IMR-90 (cell line): ENCODE measurements at regions not wholly inside any gene's neighbourhood (a gene's known extent, or its start where the extent isn't known, plus 50 kb on each side); places are given as distances from the start of the nearest gene placed in this dataset.

Experiments used
- ATAC-seq: fragments of 200-7000 bp; cut with Tn5 transposase; 2 replicates; pipeline ENCODE4 v1.9.1; 2020; ENCODE audit warnings: low read depth, mild to moderate bottlenecking, moderate library complexity
- BruUV-seq: library from RNA; stranded (reverse); fragments of 400-500 nt; replicated peaks from 2 replicates; lab custom pipeline; 2021; lab: Mats Ljungman, UMichigan
- CTCF ChIA-PET: fragments of 300-600 bp; formaldehyde crosslinking; extraction: SDS; loops from one replicate; lab custom pipeline; 2021; ENCODE audit warnings: antibody characterized with exemption; lab: Yijun Ruan, JAX
- POLR2A ChIA-PET: fragments of 300-600 bp; sonication (Branson Sonifier 250); formaldehyde crosslinking; loops from one replicate; lab custom pipeline; 2022; ENCODE audit warnings: antibody characterized with exemption; ENCODE audit not compliant: unreplicated experiment; lab: Charles Lee
- DNase-seq: peaks from one replicate; pipeline ENCODE4 v3.0.0; 2013
- H2AFZ ChIP-seq: replicated peaks from 2 replicates; pipeline ENCODE3; 2013; ENCODE audit warnings: low read length, mild to moderate bottlenecking; ENCODE audit not compliant: poor library complexity
- H2AK5ac ChIP-seq: 2 replicates; pipeline ENCODE4 v1.6.1; 2013; ENCODE audit warnings: low read depth, low read length, inconsistent platforms
- H2AK9ac ChIP-seq: replicated peaks from 2 replicates; pipeline ENCODE3; 2013; ENCODE audit warnings: mild to moderate bottlenecking, low read depth, low read length, moderate library complexity; ENCODE audit not compliant: poor library complexity
- H2BK120ac ChIP-seq: 2 replicates; pipeline ENCODE4 v1.6.1; 2013; ENCODE audit warnings: low read depth, low read length, inconsistent platforms
- H2BK15ac ChIP-seq: 3 replicates; pipeline ENCODE4 v1.6.1; 2013; ENCODE audit warnings: low read depth, low read length, inconsistent platforms
- H2BK20ac ChIP-seq: 2 replicates; pipeline ENCODE4 v1.6.1; 2013; ENCODE audit warnings: low read depth, mild to moderate bottlenecking, inconsistent platforms, low read length, moderate library complexity
- H2BK5ac ChIP-seq: 2 replicates; pipeline ENCODE4 v1.6.1; 2013; ENCODE audit warnings: mild to moderate bottlenecking, low read depth, low read length, inconsistent platforms; ENCODE audit not compliant: poor library complexity, severe bottlenecking
- H3K14ac ChIP-seq: replicated peaks from 2 replicates; pipeline ENCODE4 v1.6.1; 2013; ENCODE audit warnings: low read depth, low read length, inconsistent platforms
- H3K18ac ChIP-seq: 2 replicates; pipeline ENCODE4 v1.6.1; 2013; ENCODE audit warnings: low read depth, low read length, control low read depth
- H3K23ac ChIP-seq: 2 replicates; pipeline ENCODE4 v1.6.1; 2013; ENCODE audit warnings: low read depth, low read length, inconsistent platforms
- H3K27ac ChIP-seq: 2 replicates; pipeline ENCODE4 v1.5.1; 2013; ENCODE audit warnings: mild to moderate bottlenecking, control low read depth, low read length; ENCODE audit not compliant: insufficient read depth
- H3K27me3 ChIP-seq: 2 replicates; pipeline ENCODE4 v1.6.1; 2013; ENCODE audit warnings: low read length; ENCODE audit not compliant: control insufficient read depth, insufficient read depth
- H3K36me3 ChIP-seq: 2 replicates; pipeline ENCODE4 v1.6.1; 2013; ENCODE audit warnings: low read length, mixed read lengths; ENCODE audit not compliant: control insufficient read depth, insufficient read depth
- H3K4ac ChIP-seq: 2 replicates; pipeline ENCODE4 v1.6.1; 2013; ENCODE audit warnings: low read depth, low read length, inconsistent platforms
- H3K4me1 ChIP-seq: 2 replicates; pipeline ENCODE4 v1.6.1; 2013; ENCODE audit warnings: low read length, mixed read lengths; ENCODE audit not compliant: control insufficient read depth, insufficient read depth
- H3K4me2 ChIP-seq: 2 replicates; pipeline ENCODE4 v1.6.1; 2013; ENCODE audit warnings: low read depth, mild to moderate bottlenecking, control low read depth, low read length, moderate library complexity
- H3K4me3 ChIP-seq: 2 replicates; pipeline ENCODE4 v1.5.1; 2013; ENCODE audit warnings: low read depth, mild to moderate bottlenecking, control low read depth, low read length, moderate library complexity; ENCODE audit not compliant: insufficient read depth
- H3K56ac ChIP-seq: 2 replicates; pipeline ENCODE4 v1.6.1; 2013; ENCODE audit warnings: low read length, inconsistent platforms; ENCODE audit not compliant: insufficient read depth; ENCODE audit errors: extremely low read depth
- H3K79me1 ChIP-seq, 2 experiments: 2 replicates each; pipeline ENCODE4 v1.6.1; 2013; ENCODE audit warnings: low read length in 2 of 2, inconsistent platforms in 1 of 2, low read depth in 1 of 2
- H3K9ac ChIP-seq: 2 replicates; pipeline ENCODE4 v1.6.1; 2013; ENCODE audit warnings: low read depth, low read length, control low read depth
- H3K9me1 ChIP-seq: 2 replicates; pipeline ENCODE4 v1.6.1; 2013; ENCODE audit warnings: low read length, inconsistent platforms; ENCODE audit not compliant: insufficient read depth
- H3K9me3 ChIP-seq: 2 replicates; pipeline ENCODE4 v1.6.1; 2013; ENCODE audit warnings: low read length; ENCODE audit not compliant: control insufficient read depth, insufficient read depth
- H4K20me1 ChIP-seq: 2 replicates; pipeline ENCODE4 v1.6.1; 2013; ENCODE audit warnings: low read length, inconsistent platforms; ENCODE audit not compliant: insufficient read depth
- H4K5ac ChIP-seq: 2 replicates; pipeline ENCODE4 v1.6.1; 2013; ENCODE audit warnings: mild to moderate bottlenecking, low read depth, low read length, control low read depth
- H4K8ac ChIP-seq, 2 experiments: 2 replicates each; pipeline ENCODE4 v1.6.1; 2013; ENCODE audit warnings: low read depth in 2 of 2, low read length in 2 of 2, control low read depth in 1 of 2, inconsistent platforms in 1 of 2
- H4K91ac ChIP-seq: 2 replicates; pipeline ENCODE4 v1.6.1; 2013; ENCODE audit warnings: low read depth, low read length, inconsistent platforms; ENCODE audit not compliant: insufficient read depth
- BHLHE40 ChIP-seq: fragments of 150-350 bp; IDR thresholded peaks from 2 replicates; pipeline ENCODE4 v1.6.1; 2016; ENCODE audit warnings: mild to moderate bottlenecking, low read depth, low read length
- CEBPB ChIP-seq: IDR thresholded peaks from 2 replicates; pipeline ENCODE4 v1.6.1; 2012; ENCODE audit warnings: low read depth, low read length, improper control_type of control experiment
- CHD1 ChIP-seq: IDR thresholded peaks from 2 replicates; pipeline ENCODE4 v1.6.1; 2012; ENCODE audit warnings: low read depth, low read length, improper control_type of control experiment
- CTCF ChIP-seq: conservative IDR thresholded peaks from 2 replicates; pipeline ENCODE4 v1.5.1; 2012; ENCODE audit warnings: mild to moderate bottlenecking, low read depth, low read length, improper control_type of control experiment
- ELK1 ChIP-seq: fragments of 150-350 bp; IDR thresholded peaks from 2 replicates; pipeline ENCODE4 v1.6.1; 2016; ENCODE audit warnings: low read depth, mild to moderate bottlenecking, low read length, moderate library complexity, borderline replicate concordance
- FOS ChIP-seq: fragments of 150-350 bp; IDR thresholded peaks from 2 replicates; pipeline ENCODE4 v1.6.1; 2016; ENCODE audit warnings: low read depth, low read length
- MAFK ChIP-seq: IDR thresholded peaks from 2 replicates; pipeline ENCODE4 v1.6.1; 2012; ENCODE audit warnings: low read depth, low read length, improper control_type of control experiment
- MAZ ChIP-seq: IDR thresholded peaks from 2 replicates; pipeline ENCODE4 v1.6.1; 2012; ENCODE audit warnings: low read depth, mild to moderate bottlenecking, low read length, improper control_type of control experiment, moderate library complexity, borderline replicate concordance
- MXI1 ChIP-seq: IDR thresholded peaks from 2 replicates; pipeline ENCODE4 v1.6.1; 2012; ENCODE audit warnings: low read depth, mild to moderate bottlenecking, low read length, moderate library complexity, borderline replicate concordance
- POLR2A ChIP-seq: IDR thresholded peaks from 2 replicates; pipeline ENCODE4 v1.6.1; 2012; ENCODE audit warnings: mild to moderate bottlenecking, low read depth, low read length
- RAD21 ChIP-seq: IDR thresholded peaks from 2 replicates; pipeline ENCODE4 v1.6.1; 2012; ENCODE audit warnings: low read length, improper control_type of control experiment
- RCOR1 ChIP-seq: IDR thresholded peaks from 2 replicates; pipeline ENCODE4 v1.6.1; 2012; ENCODE audit warnings: mild to moderate bottlenecking, low read length, improper control_type of control experiment; ENCODE audit not compliant: insufficient replicate concordance
- RFX5 ChIP-seq: IDR thresholded peaks from 2 replicates; pipeline ENCODE4 v1.8.0; 2012; ENCODE audit warnings: low read depth, mild to moderate bottlenecking, low read length, moderate library complexity
- SMC3 ChIP-seq: fragments of 150-350 bp; IDR thresholded peaks from 2 replicates; pipeline ENCODE4 v1.6.1; 2016; ENCODE audit warnings: low read depth, mild to moderate bottlenecking, antibody characterized with exemption, low read length, moderate library complexity
- USF2 ChIP-seq: fragments of 150-350 bp; IDR thresholded peaks from 2 replicates; pipeline ENCODE4 v1.6.1; 2017; ENCODE audit warnings: mild to moderate bottlenecking, antibody characterized with exemption, low read length, low read depth
- WGBS, 2 experiments: methylation state at CpG; one replicate each; pipeline versions ENCODE4 v1.1.5 to v1.1.7; 2013; ENCODE audit warnings: missing lambda C conversion rate in 2 of 2; ENCODE audit not compliant: insufficient read length in 1 of 2; ENCODE audit errors: extremely low coverage in 2 of 2; 5-methylcytosine and 5-hydroxymethylcytosine counted together
- dilution Hi-C: fragments of 300-500 bp; cut with HindIII; formaldehyde crosslinking; loops from one replicate; pipeline ENCODE4 v1.14.3; 2018; ENCODE audit warnings: low sequenced_read_pairs; ENCODE audit not compliant: unreplicated experiment
- in situ Hi-C: fragments of 300-500 bp; cut with MboI; formaldehyde crosslinking; loops from 3 replicates; pipeline ENCODE4 v1.14.3; 2019; ENCODE audit warnings: low sequenced_read_pairs, inconsistent platforms, mixed read lengths
- intact Hi-C: fragments of 100-400 bp; cut with micrococcal nuclease; formaldehyde crosslinking; loops from 2 replicates; pipeline ENCODE4 v1.10.0; 2022

- Histone ChIP-seq H2AFZ (no peak overlapping the region), H4K20me1 (no peaks in the 10 kb centered on the region), H2AK5ac (no peak overlapping the region), H4K8ac (no peak overlapping the region), H3K79me1 (no peaks in the 10 kb centered on the region), H2BK120ac (no peak overlapping the region), H3K18ac (no peak overlapping the region), H3K23ac (no peak overlapping the region), H3K4me1 (no peaks in the 10 kb centered on the region), H3K4ac (no peak overlapping the region), H2BK20ac (no peak overlapping the region), H3K9me1 (no peaks in the 10 kb centered on the region), H3K9me3 (no peaks in the 10 kb centered on the region), H4K5ac (no peak overlapping the region), H3K27me3 (no peaks in the 10 kb centered on the region), H3K56ac (no peak overlapping the region), H4K91ac (no peak overlapping the region), H3K36me3 (no peaks in the 10 kb centered on the region), H3K4me3 (no peak overlapping the region), H2BK5ac (no peak overlapping the region), H2BK15ac (no peak overlapping the region), H3K4me2 (no peak overlapping the region), H3K14ac (no peak overlapping the region), H3K9ac (no peak overlapping the region), H3K27ac (no peak overlapping the region), H2AK9ac (no peak overlapping the region)
- POLR2A ChIA-PET: no interaction called here
- dilution Hi-C loops: no loop called here
- no CpG with 5 or more reads among the region's 1 CpG for WGBS, 2 experiments
- ATAC-seq (no peak), DNase-seq (peak; percentile 11)
- intact Hi-C loops: no loop called here
- CTCF ChIA-PET: no interaction called here
- in situ Hi-C loops: no loop called here
- BruUV-seq: no TSS peak
- TF ChIP-seq SMC3: no peak
- no peak for TF ChIP-seq RCOR1
- no peak for TF ChIP-seq CTCF
- no peak for TF ChIP-seq POLR2A
- no peak for TF ChIP-seq RAD21
- no peak for TF ChIP-seq RFX5
- no peak for TF ChIP-seq FOS
- no peak for TF ChIP-seq CHD1
- TF ChIP-seq USF2: no peak
- TF ChIP-seq CEBPB: no peak
- no peak for TF ChIP-seq MAFK
- no peak for TF ChIP-seq MXI1
- no peak for TF ChIP-seq BHLHE40
- TF ChIP-seq MAZ: no peak
- no peak for TF ChIP-seq ELK1
Measured at GRCh38 chr6:21533678-21534077, 59.9 kb upstream of the SOX4 start.
